AG04450 (cell line): ENCODE measurements at regions not wholly inside any gene's neighbourhood (a gene's known extent, or its start where the extent isn't known, plus 50 kb on each side); places are given as distances from the start of the nearest gene placed in this dataset.

Experiments used
- CTCF ChIA-PET: fragments of 300-600, 350-600 bp; formaldehyde crosslinking; extraction: SDS; loops from one replicate; lab custom pipeline; 2022; ENCODE audit warnings: antibody characterized with exemption, inconsistent platforms; lab: Charles Lee
- POLR2A ChIA-PET: fragments of 350-600 bp; formaldehyde crosslinking; extraction: SDS; loops from one replicate; lab custom pipeline; 2021; ENCODE audit warnings: antibody characterized with exemption, inconsistent platforms; lab: Yijun Ruan, JAX
- DNase-seq: peaks from one replicate; pipeline ENCODE4 v3.0.0-alpha.2; 2011; ENCODE audit warnings: low read depth, low spot score
- H3K27ac ChIP-seq: one replicate; pipeline ENCODE4 v1.5.1; 2012; ENCODE audit warnings: low read depth, low read length, control low read depth
- H3K27me3 ChIP-seq: one replicate; pipeline ENCODE4 v1.6.0; 2012; ENCODE audit warnings: low read length; ENCODE audit not compliant: control insufficient read depth, insufficient read depth
- H3K4me3 ChIP-seq: 2 replicates; pipeline ENCODE4 v1.5.1; 2011; ENCODE audit warnings: mild to moderate bottlenecking, low read depth, low read length, control low read depth
- H3K9me3 ChIP-seq: 2 replicates; pipeline ENCODE4 v1.5.1; 2012; ENCODE audit warnings: low read length; ENCODE audit not compliant: control insufficient read depth, insufficient read depth
- TF ChIP-seq, protein P1 (sequence below): IDR thresholded peaks from 2 replicates; pipeline ENCODE4 v1.5.1; 2011; ENCODE audit warnings: low read depth, low read length, control low read depth, inconsistent platforms

DNA sequence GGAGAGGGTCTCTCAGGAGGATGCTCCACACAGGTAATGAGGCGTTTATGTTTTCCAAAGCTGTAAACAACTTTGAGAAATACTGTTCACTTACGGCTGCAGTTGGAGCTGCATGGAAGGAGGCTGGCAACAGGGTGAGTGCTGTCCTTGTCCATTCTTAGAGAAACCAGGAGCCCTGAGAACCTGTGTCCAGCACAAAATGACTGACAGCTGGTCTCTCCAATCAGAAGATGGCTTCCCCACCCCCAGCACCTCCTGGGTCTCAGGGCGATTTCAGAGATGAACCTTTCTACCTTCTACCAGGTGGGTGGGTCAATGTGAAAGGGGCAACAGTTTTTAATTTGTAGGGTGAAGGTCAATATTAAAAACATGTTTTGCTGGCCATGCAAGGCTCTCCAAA, 353.6 kb downstream of the NPHP4 start:
- TF ChIP-seq, protein P1, sequence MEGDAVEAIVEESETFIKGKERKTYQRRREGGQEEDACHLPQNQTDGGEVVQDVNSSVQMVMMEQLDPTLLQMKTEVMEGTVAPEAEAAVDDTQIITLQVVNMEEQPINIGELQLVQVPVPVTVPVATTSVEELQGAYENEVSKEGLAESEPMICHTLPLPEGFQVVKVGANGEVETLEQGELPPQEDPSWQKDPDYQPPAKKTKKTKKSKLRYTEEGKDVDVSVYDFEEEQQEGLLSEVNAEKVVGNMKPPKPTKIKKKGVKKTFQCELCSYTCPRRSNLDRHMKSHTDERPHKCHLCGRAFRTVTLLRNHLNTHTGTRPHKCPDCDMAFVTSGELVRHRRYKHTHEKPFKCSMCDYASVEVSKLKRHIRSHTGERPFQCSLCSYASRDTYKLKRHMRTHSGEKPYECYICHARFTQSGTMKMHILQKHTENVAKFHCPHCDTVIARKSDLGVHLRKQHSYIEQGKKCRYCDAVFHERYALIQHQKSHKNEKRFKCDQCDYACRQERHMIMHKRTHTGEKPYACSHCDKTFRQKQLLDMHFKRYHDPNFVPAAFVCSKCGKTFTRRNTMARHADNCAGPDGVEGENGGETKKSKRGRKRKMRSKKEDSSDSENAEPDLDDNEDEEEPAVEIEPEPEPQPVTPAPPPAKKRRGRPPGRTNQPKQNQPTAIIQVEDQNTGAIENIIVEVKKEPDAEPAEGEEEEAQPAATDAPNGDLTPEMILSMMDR, result no peak
- no peak for DNase-seq
- Histone ChIP-seq H3K4me3 (no peak overlapping the region), H3K9me3 (peaks cover 49% of the 10 kb centered on the region), H3K27me3 (no peaks in the 10 kb centered on the region), H3K27ac (no peak overlapping the region)
- ChIA-PET CTCF (no interaction called here), POLR2A (no interaction called here)

DNA sequence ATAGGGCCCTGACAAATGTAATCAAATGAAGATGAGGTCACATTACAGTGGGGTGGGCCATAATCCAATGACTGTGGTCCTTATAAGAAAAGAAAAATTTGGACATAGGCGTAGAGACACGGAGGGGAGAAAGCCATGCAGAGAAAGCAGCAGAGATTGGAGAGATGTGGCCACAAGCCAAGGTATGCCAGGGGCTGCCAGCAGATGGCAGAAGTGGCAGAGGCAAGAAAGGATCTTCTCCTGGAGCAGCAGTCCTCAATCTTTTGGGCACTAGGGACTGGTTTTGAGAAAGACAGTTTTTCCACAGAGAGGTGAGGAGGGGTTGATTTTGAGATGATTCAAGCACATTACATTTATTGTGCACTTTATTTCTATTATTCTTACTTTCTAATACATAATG, 355.1 kb downstream of the NPHP4 start:
- TF ChIP-seq, protein P1, result no peak
- Histone ChIP-seq H3K9me3 (peaks cover 52% of the 10 kb centered on the region), H3K27ac (no peak overlapping the region), H3K27me3 (no peaks in the 10 kb centered on the region), H3K4me3 (no peak overlapping the region)
- DNase-seq, result no peak
- ChIA-PET POLR2A (no interaction called here), CTCF (no interaction called here)

DNA sequence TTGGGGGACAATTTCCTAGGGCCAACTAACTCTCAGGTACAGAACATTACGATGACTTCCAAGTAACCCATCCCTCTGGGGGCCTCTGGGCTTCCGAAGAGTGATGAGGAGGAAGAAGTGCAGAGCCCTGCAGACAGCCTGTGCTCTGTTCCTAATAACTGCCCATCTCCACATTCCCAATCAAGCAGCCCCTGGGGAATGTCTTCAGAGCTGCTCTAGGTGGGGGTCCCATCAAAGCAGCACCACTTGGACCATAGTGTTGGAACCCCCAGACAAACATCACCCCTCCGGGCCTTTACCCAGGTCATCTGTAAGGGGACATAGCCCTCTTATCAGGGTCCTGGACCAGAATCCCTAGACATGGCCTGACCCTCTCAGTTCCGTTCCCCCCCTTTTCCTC, 357.3 kb downstream of the NPHP4 start:
- ChIA-PET POLR2A (no interaction called here), CTCF (no interaction called here)
- Histone ChIP-seq H3K27me3 (no peaks in the 10 kb centered on the region), H3K4me3 (no peak overlapping the region), H3K9me3 (peaks cover 50% of the 10 kb centered on the region), H3K27ac (no peak overlapping the region)
- DNase-seq, result no peak
- TF ChIP-seq, protein P1, result no peak

DNA sequence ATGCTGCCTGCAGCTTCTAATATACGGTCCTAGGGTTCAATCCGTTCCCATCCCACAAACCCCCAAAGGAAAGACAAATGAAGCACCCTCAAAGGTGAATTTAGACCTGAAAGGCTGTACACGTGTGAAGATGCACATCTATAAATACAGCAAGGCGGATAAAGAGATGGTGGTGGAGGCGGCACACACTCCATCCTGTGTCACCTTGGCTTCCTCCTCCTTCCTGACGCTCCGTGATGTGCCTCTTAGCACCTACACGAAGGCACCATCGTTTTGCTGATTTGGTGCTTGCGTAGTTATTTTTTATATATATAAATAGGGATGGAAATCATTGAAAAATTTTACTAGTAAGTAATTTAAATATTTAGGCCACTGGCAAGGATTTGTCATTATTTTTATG, 359.4 kb downstream of the NPHP4 start:
- Histone ChIP-seq H3K9me3 (peaks cover 44% of the 10 kb centered on the region), H3K27ac (no peak overlapping the region), H3K4me3 (no peak overlapping the region), H3K27me3 (no peaks in the 10 kb centered on the region)
- no peak for DNase-seq
- ChIA-PET POLR2A (no interaction called here), CTCF (no interaction called here)
- TF ChIP-seq, protein P1, result no peak

DNA sequence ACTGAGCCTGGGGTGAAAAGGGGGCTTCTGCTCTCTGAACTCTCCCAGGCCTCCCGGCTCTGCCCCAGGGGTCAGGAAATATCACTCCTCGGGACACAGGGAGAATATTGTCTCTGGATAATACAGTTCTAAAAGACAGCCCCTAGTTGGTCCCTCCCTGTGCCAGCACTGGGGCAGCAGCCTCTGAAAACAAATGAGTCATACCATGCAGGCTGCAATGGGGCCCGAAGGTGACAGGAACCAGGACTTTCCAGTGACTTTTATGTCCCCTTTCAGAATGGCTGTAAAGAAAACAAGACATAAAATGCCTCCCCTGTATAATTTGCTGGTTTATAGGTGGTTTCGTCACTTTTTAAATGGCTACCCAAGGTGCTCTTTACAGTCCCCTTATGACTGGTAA, 360.0 kb downstream of the NPHP4 start:
- DNase-seq, result no peak
- Histone ChIP-seq H3K27me3 (no peaks in the 10 kb centered on the region), H3K9me3 (peaks cover 42% of the 10 kb centered on the region), H3K4me3 (no peak overlapping the region), H3K27ac (no peak overlapping the region)
- ChIA-PET CTCF (no interaction called here), POLR2A (no interaction called here)
- TF ChIP-seq, protein P1, result no peak
